ENCODE measurements at regions not wholly inside any gene's neighbourhood (a gene's known extent, or its start where the extent isn't known, plus 50 kb on each side); places are given as distances from the start of the nearest gene placed in this dataset.

- CTCF ChIA-PET: no interaction called here
- Histone ChIP-seq H3K4me2 (no peak overlapping the region), H3K4me1 (peaks cover 5% of the 10 kb centered on the region; the same call in 2 of the 3 replicates), H3K27ac (no peak overlapping the region), H3K4me3 (no peak overlapping the region), H3K9me3 (0 out of 3 replicates have a peak, but pooled peaks cover 6% of the 10 kb centered on the region)
- 70% methylated on average over 1 of the region's 1 CpG for WGBS (ENCODE audit: missing lambda C conversion rate)
- no peak for FAIRE-seq
- ATAC-seq: no peak
- no peak for DNase-seq (ENCODE audit: low read depth in 1 of 2, low spot score in 1 of 2)
- TF ChIP-seq GATA3 (IDR thresholded peaks at IDR 0.05; ENCODE audit: borderline replicate concordance) (no peak), CHD4 (IDR thresholded peaks at IDR 0.05; ENCODE audit: borderline replicate concordance) (no peak), MAZ (IDR thresholded peaks at IDR 0.05; ENCODE audit: borderline replicate concordance, low read depth, low read length) (no peak), REST (IDR thresholded peaks at IDR 0.05) (no peak), PBX3 (IDR thresholded peaks at IDR 0.05) (no peak), BCL3 (IDR thresholded peaks at IDR 0.05) (no peak), HOXB5 (CRISPR knock-in tag; IDR thresholded peaks at IDR 0.05) (no peak)
- POLR2A ChIA-PET: no interaction called here
These were observed 275.6 kb upstream of the PREP start for GRCh38 chr6:105678516-105678915.

- TF ChIP-seq GATA3 (IDR thresholded peaks at IDR 0.05; ENCODE audit: borderline replicate concordance) (no peak), EP300 (IDR thresholded peaks at IDR 0.05) (no peak), MAZ (IDR thresholded peaks at IDR 0.05; ENCODE audit: borderline replicate concordance, low read depth, low read length) (no peak), ATOH8 (CRISPR knock-in tag; IDR thresholded peaks at IDR 0.05; ENCODE audit: low read depth) (no peak), CBX8 (IDR thresholded peaks at IDR 0.05) (no peak), USF2 (IDR thresholded peaks at IDR 0.05) (no peak), ESRRA (IDR thresholded peaks at IDR 0.05; ENCODE audit: borderline replicate concordance, low read length) (no peak), NR3C1 (IDR thresholded peaks at IDR 0.05) (no peak), MAX (IDR thresholded peaks at IDR 0.05) (no peak), HOXB13 (CRISPR knock-in tag; IDR thresholded peaks at IDR 0.05; ENCODE audit: low read depth) (no peak), KDM5A (IDR thresholded peaks at IDR 0.05) (no peak)
- ATAC-seq: no peak
- Histone ChIP-seq H3K9me3 (0 out of 3 replicates have a peak, but pooled peaks cover 6% of the 10 kb centered on the region), H3K4me1 (peaks cover 5% of the 10 kb centered on the region; the same call in 2 of the 3 replicates), H3K27ac (no peak overlapping the region), H3K4me3 (no peak overlapping the region), H3K4me2 (no peak overlapping the region)
- 87% methylated on average over 2 of the region's 2 CpGs for WGBS (ENCODE audit: missing lambda C conversion rate)
- CTCF ChIA-PET: no interaction called here
- DNase-seq (ENCODE audit: low read depth in 1 of 2, low spot score in 1 of 2): no peak
- POLR2A ChIA-PET: no interaction called here
- no peak for FAIRE-seq
These were observed 275.0 kb upstream of the PREP start for GRCh38 chr6:105677671-105678475.
